Mammary epithelial cell (primary cell): ENCODE measurements at regions not wholly inside any gene's neighbourhood (a gene's known extent, or its start where the extent isn't known, plus 50 kb on each side); places are given as distances from the start of the nearest gene placed in this dataset.

ENCODE experiments used
- EZH2 ChIP-seq: IDR thresholded peaks from 2 replicates; pipeline ENCODE4 v1.6.1; 2012; ENCODE audit warnings: low read length, inconsistent platforms, borderline replicate concordance
- TF ChIP-seq, protein P1 (sequence below), 2 donors: IDR thresholded peaks in 1 of 2; conservative IDR thresholded peaks in 1 of 2; 2 replicates each; pipeline ENCODE4 v1.5.1; 2011 to 2012; ENCODE audit warnings: inconsistent platforms in 2 of 2, low read length in 2 of 2, mild to moderate bottlenecking in 2 of 2, control low read depth in 1 of 2, low read depth in 1 of 2; ENCODE audit not compliant: insufficient read depth in 1 of 2; ENCODE audit errors: extremely low read depth in 1 of 2

DNA sequence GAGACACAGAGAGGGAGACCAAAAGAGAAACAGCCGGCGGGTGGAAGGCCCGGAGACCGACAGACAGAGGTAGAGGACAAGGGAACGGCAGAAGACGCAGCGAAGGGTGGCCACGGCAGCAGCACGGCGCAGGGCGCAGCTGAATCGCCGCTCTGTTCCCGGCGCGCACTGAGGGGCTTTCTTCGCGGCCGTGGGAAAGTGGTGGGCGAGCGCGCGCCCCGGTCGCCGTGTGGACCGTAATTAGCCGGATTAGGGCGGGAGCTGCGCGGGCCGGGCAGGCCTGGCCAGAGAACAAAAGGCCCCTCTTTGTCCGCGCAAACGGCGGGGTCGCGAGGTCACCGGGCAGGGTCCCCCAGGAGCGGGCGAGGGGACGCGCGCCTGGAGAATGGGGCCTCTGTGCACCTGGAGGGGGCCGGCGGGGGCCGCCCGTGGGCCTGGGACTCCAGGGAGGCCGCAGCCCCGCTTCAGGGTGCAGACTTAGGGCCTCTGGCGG lies 158.3 kb downstream of the ZFP36L2 start:
- TF ChIP-seq, protein P1, sequence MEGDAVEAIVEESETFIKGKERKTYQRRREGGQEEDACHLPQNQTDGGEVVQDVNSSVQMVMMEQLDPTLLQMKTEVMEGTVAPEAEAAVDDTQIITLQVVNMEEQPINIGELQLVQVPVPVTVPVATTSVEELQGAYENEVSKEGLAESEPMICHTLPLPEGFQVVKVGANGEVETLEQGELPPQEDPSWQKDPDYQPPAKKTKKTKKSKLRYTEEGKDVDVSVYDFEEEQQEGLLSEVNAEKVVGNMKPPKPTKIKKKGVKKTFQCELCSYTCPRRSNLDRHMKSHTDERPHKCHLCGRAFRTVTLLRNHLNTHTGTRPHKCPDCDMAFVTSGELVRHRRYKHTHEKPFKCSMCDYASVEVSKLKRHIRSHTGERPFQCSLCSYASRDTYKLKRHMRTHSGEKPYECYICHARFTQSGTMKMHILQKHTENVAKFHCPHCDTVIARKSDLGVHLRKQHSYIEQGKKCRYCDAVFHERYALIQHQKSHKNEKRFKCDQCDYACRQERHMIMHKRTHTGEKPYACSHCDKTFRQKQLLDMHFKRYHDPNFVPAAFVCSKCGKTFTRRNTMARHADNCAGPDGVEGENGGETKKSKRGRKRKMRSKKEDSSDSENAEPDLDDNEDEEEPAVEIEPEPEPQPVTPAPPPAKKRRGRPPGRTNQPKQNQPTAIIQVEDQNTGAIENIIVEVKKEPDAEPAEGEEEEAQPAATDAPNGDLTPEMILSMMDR (conservative IDR thresholded peaks at IDR 0.05 in 1 of 2, IDR thresholded peaks at IDR 0.05 in 1 of 2; ENCODE audit: extremely low read depth in 1 of 2, insufficient read depth in 1 of 2, low read depth in 1 of 2, low read length in 2 of 2) = no peak
- TF ChIP-seq EZH2 = no peak
